Stimulated activated CD4-positive, alpha-beta T cell treated with anti-CD3 and anti-CD28 coated beads, TNF-alpha, amount 100 ng/mL, for 48 hours (primary cell): ENCODE measurements at regions not wholly inside any gene's neighbourhood (a gene's known extent, or its start where the extent isn't known, plus 50 kb on each side); places are given as distances from the start of the nearest gene placed in this dataset.
"Not testable (repeated sequence)": the region's sequence is repeated elsewhere in the genome, so short reads cannot be mapped to it uniquely, and the experiment has no call there.

Experiments used
- DNase-seq, 3 donors: peaks; one replicate each; pipeline ENCODE4 v3.0.0-alpha.2; 2020; ENCODE audit warnings: low read depth in 3 of 3

DNA sequence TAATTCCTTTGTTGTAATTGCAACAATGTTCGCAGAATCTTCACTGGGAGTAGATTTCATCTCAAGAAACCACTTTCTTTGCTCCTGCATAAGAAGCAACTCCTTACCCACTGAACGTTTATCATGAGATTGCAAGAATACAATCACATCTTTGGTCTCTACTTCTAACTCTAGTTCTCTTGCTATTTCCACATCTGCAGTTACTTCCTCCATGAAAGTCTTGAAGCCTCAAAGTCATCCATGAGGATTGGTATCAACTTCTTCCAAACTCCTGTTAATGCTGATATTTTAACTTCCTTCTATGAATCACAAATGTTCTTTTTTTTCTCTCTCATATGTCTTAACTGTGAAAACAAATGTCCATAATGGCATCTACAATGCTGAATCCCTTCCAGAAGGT, 118.6 kb upstream of the RAB4A start:
- no peak for DNase-seq

DNA sequence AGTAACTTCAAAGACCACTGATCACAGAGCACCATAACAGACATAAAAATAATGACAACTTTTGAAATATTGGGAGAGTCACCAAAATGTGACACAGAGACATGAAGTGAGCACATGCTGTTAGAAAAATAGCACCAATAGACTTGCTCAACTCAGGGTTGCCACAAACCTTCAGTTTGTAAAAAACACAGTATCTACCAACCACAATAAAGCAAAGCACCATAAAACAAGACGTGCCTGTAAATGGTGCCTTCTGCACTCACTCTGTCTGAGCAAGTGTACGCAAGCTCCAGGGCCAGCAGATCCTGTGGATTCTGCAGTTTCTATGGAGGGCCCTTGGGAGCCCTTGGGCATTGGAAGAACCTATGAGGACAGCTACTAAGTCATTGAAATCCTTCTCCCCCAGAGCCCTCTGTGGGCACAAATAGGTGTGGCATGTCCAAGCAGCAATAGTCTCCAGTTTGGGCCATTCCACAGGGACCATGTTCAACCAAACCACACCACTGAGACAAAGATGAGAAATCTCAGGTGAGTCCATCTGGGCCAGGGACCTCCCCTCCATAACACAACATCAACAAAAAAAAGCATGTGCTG, 116.9 kb upstream of the RAB4A start:
- DNase-seq = no peak

DNA sequence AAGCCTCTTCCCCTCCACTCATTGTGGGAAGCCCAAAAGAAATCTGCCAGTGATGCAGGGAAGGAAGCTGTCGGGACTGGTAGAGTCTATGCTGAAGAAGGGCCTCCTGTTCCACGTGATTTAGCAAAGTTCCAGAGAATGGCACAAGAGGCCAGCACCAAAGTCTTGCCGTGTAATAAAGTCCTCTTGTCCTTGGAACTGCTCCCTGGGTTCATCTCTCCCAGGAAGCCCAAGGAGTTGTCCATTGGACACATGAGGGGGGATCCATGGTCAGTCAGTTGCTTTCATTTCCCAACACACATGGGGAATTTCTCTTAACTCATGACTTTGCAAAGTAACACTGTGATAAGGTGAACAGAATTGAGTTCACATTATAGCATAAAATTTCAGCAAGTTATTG, 116.1 kb upstream of the RAB4A start:
- DNase-seq = no peak

DNA sequence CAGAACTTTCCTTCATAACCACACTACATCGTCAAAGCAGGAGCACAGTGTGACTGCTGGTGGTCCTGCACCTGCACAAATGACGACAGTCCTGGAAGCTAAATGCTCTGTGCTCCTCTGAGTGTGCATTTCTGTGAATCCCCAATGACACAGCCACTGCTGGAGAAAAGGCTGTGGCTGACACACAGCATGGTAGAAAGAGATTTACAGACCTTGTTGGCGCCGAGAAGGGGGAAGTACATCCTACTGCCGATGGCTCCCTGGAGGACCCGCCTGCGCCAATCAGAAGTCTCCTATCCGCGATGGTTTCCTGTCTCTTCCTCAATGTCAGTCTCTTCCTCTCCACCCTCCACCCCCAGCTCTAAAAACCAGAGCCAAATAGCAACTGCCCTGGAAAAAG, 115.4 kb upstream of the RAB4A start:
- DNase-seq = no peak

DNA sequence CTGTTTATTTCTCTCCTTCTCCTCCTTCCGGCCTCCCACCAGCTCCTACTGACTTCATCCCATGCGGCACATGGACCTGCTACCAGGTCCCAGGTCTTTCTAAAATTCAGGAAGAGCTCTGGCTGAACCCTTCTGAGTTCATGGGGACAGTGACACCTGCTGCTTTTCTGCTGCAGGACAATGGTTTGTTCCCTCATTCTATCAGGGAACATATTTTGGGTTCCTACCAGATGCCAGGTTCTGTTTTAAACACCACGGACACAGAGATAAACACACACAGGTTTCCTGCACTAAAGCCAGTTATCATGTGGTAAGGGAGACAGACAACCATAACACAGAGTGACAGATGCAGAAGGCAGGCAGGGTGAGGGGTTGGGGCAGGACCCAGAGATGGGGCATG, 114.0 kb upstream of the RAB4A start:
- DNase-seq = no peak

DNA sequence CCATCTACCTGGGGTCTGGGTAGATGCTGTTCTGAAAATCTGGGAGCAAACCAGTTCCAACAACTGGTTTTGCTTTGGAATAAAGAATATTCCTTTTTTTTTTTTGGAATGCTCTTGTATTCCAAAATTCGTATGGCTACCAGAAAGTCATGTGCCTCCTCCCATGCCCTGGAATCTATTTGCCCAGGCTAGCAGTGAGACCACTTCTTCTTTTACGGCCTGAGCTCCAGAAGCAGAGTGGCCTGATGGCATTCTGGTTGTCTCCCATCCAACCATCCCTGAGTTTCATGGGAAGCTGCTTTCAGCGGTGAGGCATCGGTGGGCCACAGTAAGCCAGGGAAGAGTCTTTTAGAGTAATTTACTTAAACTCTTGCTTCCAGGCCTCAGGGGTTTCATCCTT, 113.4 kb upstream of the RAB4A start:
- no peak for DNase-seq

DNA sequence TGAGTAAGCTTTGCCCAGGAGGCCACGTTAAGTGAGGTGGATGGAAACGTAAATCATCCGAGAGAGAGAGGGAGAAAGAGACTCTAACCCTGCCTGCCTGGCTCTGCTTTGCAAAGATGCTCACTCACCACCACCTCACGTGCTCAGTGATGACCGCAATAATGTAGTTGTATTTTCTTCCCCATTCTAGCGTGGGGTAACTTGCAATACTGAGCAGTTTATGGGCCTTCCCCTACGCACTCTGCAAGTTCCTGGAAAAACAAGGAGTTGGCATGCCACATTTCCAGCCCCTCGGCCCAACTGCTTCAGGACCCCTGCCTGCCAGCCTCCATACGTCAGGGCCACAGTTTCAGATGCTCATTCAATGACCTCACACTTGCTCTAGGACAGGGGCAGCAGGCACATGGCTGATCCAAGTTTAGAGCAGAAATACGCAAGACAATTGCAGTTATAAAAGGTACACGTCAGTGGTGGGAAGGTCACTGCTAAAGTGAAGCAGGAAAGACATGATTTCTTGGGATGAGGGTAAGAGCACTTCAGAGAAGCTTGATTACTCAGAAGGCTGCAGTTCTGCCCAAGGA, 112.5 kb upstream of the RAB4A start:
- no peak for DNase-seq

DNA sequence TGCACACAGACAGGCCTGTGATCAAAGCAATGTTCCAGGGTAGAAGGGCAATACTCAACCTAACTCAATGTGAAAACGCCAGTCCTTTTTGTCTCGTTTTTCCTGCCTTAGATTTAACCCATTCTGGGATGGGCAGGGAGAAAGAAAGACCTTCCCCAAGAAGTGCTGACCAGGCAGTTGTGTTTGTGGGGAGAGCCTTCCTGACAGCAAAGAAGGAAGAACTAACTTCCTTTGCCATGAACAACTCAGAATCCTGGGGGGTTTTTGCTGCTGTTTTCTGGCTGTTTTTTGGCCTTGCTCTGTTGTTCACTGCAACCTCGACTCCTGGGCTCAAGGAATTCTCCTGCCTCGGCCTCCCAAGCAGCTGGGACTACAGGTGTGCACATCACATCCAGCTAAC, 112.0 kb upstream of the RAB4A start:
- DNase-seq = no peak

- DNase-seq = no peak
These were observed 111.0 kb upstream of the RAB4A start for GRCh38 chr1:229159668-229160544.

GRCh38 chr1:229161740-229162139, 109.2 kb upstream of the RAB4A start:
- no peak for DNase-seq

DNA sequence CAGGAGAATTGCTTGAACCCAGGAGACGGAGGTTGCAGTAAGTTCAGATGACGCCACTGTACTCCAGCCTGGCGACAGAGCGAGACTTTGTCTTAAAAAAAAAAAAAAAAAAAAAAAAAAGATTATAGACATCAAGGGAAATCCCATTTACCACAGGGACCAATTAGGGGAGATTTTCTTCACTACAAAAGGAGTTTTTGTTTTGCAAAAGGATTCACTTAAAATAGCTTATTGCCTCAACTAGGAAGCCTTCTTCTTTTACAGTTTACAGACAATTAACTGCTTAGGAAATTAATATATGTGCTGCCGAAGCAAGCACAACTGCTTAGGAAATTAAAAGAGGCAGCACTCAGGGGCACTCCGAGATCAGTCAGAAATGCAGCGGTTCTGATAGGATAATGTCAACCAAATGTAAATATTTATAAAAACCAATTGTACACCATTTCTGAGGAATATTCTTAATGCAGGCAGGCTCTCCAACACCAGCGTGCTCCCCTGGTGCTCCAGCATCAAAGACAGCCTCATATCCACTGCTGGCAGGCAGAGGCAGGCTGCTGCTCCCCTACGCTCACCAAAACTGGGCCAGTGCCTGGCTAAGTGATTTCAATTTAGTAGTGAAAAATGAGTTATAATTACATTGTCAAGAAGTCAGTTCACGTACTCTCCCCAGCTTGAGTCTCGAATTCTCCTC, 107.9 kb upstream of the RAB4A start:
- DNase-seq = no peak

DNA sequence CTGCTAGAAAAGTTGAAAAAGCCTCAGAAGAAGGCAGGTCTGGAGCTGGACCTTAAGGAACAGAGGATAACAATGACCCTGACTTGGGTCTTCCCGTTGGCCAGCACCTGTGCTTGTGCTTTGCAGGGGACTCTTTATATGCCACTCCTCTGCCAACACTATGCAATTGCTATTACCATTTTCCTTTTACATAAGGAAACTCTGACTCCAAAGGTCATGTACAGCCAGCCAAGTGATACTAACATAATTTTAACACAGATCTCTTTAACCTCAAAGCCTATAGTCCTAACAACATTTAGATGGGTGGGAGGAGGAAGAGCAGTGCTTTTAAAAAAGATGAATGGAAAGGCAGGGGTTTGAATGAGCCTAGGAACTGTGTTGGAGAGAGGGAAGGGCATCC, 106.6 kb upstream of the RAB4A start:
- no peak for DNase-seq

- DNase-seq = no peak
These were observed 105.8 kb upstream of the RAB4A start for GRCh38 chr1:229164836-229165735.

DNA sequence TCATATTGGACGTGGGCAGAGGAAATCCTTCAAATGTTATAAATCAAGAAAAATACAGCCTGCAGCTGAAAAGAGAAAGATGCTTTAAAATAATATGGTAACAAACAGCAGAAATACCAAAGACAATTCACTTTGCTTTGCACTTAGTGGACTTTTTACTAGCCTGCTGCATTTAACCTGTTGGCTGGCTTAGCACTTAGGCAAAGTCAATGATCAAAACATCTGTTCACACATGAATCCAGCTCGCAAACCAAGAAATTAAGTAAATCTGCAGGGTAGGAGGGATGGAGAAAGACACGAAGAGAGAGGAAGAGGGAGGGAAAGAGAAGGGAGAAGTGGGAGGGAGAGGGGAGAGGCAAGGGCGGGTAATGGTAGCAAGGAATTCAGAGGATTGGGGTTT, 103.6 kb upstream of the RAB4A start:
- DNase-seq = no peak

- DNase-seq = no peak
These were observed 101.5 kb upstream of the RAB4A start for GRCh38 chr1:229169399-229169798.

DNA sequence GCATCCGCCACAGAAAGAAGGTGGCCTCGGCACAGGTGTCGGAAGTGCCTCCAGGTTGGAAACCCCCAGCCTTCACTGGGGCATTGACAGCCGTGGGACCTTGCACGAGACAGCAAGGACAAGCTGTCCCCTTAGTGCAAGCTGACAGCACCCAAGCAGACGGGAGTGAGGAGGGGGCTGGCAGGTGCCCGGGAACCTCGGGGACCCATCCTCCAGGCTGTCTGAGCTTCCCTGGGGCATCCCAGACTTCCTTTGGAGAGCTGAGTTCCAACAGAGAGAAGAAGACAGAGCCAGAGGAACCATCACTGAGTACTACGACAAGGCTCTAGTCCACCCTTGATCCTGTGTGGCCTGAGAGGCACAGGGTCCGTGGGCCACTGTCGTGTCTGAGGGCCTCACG, 100.6 kb upstream of the RAB4A start:
- no peak for DNase-seq

- DNase-seq = no peak
These were observed 100.0 kb upstream of the RAB4A start for GRCh38 chr1:229170778-229171505.

- no peak for DNase-seq
These were observed 99.0 kb upstream of the RAB4A start for GRCh38 chr1:229171934-229172333.

DNA sequence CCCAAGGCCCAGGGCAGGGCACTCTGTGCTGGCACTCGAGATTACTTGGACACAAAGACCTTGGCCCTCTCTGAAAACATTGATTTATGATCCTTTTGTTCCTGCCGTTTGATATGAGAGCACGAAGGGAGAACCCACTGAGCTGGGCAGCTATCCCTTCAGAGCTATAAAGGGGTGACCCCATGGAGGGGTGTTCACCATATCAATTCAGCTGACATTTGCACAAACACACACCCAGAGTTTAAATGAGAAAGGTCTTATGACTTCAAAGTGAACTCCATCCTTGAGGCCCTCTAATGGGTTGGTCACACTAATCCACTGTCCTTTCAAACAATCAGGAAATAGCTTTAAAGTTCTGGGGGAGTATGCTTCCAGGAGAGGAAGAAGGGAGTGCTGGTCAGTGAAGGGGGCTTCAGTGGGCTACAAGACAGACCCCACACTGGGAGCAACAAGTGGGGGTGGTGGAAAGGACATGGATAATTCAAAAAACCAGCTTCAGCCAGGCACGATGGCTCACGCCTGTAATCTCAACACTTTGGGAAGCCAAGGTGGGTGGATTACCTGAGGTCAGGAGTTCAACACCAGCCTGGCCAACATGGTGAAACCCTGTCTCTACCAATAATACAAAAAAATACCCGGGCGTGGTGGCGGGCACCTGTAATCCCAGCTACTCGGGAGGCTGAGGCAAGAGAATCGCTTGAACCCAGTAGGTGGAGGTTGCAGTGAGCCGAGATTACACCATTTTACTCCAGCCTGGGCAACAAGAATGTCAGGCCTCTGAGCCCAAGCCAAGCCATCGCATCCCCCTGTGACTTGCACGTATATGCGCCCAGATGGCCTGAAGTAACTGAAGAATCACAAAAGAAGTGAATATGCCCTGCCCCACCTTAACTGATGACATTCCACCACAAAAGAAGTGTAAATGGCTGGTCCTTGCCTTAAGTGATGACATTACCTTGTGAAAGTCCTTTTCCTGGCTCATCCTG, 97.1 kb upstream of the RAB4A start:
- DNase-seq = not testable (repeated sequence)

GRCh38 chr1:229175297-229175696, 95.6 kb upstream of the RAB4A start:
- not testable (repeated sequence) for DNase-seq
